NCI-H2029 treated with DMSO at 0.1 percent for 48 hours (cell line): ENCODE measurements at regions not wholly inside any gene's neighbourhood (a gene's known extent, or its start where the extent isn't known, plus 50 kb on each side); places are given as distances from the start of the nearest gene placed in this dataset.
"Not testable (repeated sequence)": the region's sequence is repeated elsewhere in the genome, so short reads cannot be mapped to it uniquely, and the experiment has no call there.

ENCODE experiments used
- DNase-seq: peaks from one replicate; lab custom pipeline; 2025; lab: John Stamatoyannopoulos, UW

DNA sequence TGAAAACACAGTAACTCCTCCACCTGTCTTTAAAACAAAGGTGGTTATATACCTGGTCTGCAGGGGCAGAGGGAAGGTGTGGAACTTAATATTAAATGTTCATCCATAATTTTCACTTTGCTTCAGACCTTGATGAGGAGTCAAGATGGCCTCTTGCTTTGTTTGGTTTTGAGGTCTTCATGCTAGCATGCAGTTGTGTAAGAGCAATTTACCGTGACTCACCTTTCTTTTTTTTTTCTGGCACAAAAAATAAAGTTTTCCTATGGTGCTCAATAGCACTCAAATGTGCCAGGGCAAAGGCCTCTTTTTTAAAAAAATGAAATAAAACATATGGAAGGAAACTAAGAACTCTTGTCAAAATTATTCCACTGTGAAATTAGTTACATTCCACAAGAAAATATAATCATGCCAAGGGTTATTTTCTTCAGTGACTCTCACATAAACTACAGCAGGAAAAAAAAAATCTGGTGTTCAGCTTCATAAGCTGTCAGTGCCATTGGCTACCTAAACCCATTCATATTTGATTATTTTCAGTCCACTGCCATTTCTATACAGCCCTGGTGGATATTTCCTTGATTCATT is 128.2 kb downstream of the SLC7A11 start:
- DNase-seq = no peak

- not testable (repeated sequence) for DNase-seq
Measured at GRCh38 chr4:138112890-138113289, 129.3 kb downstream of the SLC7A11 start.

GRCh38 chr4:138112389-138112788 is 129.8 kb downstream of the SLC7A11 start:
- no peak for DNase-seq

GRCh38 chr4:138111462-138112000 is 130.6 kb downstream of the SLC7A11 start:
- no peak for DNase-seq

DNA sequence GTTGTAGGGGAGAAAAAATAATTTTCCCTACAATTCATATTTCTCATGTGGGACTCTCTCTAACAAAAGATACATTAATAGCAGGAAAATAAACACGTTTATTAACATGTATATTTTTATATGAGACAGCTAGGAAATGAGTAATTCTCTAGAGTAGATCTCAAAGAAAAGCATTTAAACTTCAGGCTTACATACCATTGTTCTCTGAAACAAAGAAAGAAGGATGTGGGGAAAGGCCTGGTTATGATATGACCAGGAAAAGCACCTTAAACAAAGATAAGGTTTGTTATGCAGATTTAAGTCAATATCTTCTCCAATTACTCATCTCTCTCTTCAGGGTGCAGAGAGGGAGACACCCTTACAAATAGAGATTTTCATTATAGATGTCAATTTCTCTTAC is 131.3 kb downstream of the SLC7A11 start:
- DNase-seq = no peak

GRCh38 chr4:138107023-138107422 is 135.1 kb downstream of the SLC7A11 start:
- no peak for DNase-seq

DNA sequence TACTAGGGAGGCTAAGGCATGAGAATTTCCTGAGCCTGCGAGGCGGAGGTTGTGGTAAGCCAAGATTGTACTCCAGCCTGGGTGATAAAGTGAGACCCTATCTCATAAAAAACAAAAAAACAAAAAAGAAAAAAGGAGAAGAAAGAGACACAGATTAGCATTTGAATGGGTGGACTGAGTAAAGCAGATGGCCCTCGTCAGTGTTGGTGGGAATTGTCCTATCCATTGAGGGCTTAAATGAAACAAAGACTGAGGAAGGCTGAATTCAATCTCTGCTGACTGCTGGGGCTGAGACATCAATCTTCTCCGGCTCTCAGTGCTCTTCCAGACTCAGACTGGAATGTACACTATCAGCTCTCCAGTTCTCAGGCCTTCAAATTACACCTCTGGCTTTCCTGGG is 136.8 kb downstream of the SLC7A11 start:
- no peak for DNase-seq

DNA sequence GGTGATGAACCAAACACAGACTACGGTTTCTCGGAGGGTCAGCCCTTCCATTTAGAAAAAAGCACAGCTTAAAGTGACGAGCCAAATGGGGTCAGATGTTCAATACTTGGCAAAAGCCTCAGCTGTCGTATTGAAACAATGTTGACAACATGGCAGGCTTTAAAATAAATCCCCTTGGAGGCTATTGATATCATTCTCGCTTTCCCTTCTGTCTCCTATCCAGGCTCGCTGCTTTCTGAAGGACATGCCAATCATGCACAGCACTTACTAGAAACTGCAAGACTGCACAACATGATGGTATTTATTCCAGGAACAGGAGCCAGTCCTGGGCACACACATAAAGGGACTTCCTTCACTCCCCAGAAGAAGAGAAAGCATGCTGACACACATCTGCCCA is 137.9 kb downstream of the SLC7A11 start:
- DNase-seq = no peak

- DNase-seq = no peak
Measured at GRCh38 chr4:138103597-138104283, 138.4 kb downstream of the SLC7A11 start.

- DNase-seq = no peak
Measured at GRCh38 chr4:138099385-138099784, 142.8 kb downstream of the SLC7A11 start.

DNA sequence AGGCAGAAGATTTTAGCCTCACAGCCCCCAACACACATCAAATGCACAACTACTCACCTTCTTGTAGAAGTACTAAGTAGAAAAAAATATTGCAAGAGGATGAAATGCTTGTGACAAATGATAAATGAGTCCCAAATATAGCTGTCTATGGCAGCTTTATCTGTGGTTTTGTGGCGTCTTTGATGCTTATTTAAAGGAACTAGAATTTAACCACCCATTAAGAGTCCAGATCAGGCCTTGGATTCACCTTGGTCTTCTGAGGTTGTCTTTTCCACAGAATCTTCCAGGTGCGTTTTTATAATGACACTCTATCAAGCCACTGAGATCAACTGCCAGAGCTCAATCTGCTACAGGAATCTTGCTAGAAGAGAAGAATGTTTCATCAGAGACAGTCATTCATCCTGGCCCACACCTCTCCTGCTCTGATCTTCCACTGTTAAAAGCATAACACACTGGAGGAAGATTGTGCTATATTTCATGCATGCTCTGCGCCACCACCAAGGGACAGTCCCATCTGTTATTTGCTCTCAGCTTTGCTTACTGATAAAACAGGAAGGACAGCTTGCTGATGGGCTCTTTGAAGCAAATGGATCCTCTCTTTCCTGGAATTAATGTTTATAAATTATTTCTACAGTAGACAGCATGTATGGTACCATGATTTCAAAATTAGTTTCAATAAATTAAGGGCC is 144.1 kb downstream of the SLC7A11 start:
- no peak for DNase-seq

- no peak for DNase-seq
Measured at GRCh38 chr4:138096384-138097062, 145.6 kb downstream of the SLC7A11 start.

- no peak for DNase-seq
Measured at GRCh38 chr4:138095378-138095777, 146.8 kb downstream of the SLC7A11 start.

GRCh38 chr4:138092060-138092459 is 150.1 kb downstream of the SLC7A11 start:
- no peak for DNase-seq

- DNase-seq = no peak
Measured at GRCh38 chr4:138090918-138091676, 151.1 kb downstream of the SLC7A11 start.

GRCh38 chr4:138090150-138090917 is 151.8 kb downstream of the SLC7A11 start:
- DNase-seq = peak; percentile 78

- no peak for DNase-seq
Measured at GRCh38 chr4:138088449-138089208, 153.5 kb downstream of the SLC7A11 start.

DNA sequence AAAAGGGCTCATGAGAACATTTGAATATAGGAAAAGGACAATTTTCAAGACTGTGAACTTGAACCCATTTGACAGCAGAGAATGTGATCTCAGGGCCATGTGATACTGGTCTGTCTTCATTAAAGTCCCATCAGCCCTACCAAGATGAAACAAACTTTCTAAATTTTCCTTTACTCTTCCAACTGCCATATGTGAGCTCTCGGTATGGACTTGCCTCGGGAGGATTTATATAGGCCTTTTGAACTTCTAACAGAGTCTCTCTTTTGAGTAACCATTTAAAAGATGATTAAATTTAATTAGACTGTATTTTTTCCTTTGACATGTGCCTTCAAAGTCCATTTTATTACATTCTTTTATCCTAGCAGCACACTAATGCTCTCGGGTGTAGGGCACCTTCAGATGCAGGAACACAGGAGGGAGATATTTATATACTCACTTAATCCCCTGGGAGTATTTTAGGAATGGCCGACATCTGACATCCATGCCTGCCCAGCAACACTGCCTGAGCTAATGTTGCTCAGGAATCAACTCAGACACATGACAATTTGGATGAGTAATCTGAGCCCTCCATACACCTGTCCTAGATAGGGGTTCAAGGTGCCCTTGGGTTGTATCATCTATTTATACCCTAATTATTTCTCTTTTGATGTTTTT is 155.0 kb downstream of the SLC7A11 start:
- DNase-seq = no peak

- no peak for DNase-seq
Measured at GRCh38 chr4:138086611-138087041, 155.5 kb downstream of the SLC7A11 start.
